ENCODE measurements at regions not wholly inside any gene's neighbourhood (a gene's known extent, or its start where the extent isn't known, plus 50 kb on each side); places are given as distances from the start of the nearest gene placed in this dataset.

DNA sequence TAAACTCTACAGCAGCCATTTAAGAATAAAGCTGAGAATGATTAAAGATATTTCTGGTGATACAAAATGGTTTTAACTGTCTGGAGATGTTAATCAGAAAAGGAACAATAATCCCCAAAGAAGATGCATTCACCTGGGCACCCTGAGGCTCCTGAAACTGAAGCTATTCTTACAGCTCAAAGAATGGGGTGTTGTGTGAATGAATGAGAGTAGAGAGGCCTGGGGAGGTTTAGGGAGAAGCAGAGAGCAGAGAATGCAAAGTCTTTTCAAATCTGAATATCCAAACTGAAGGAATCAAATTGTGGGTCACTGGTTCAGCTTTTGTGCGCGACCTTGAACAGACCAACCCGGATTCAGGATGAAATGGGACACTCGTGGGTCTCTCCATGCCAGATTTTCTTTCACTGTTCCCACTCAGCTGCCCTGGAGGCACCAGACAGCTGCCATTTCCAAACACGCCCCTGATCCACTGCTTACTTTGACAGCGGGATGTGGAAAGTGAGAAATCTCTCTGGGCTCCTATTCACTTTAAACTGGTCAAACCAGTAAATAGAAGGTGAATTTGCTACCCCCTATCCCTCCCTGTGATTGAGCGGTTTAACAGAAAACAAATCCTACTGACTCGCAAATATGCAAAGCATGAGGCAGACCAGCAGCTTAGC lies 485.5 kb upstream of the THBS1 start:
- no peak for DNase-seq

GRCh38 chr15:39096608-39097205 lies 484.2 kb upstream of the THBS1 start:
- no peak for DNase-seq

- no peak for DNase-seq
Measured at GRCh38 chr15:39099524-39099923, 481.4 kb upstream of the THBS1 start.

- DNase-seq, result no peak
Measured at GRCh38 chr15:39100106-39100660, 480.7 kb upstream of the THBS1 start.

DNA sequence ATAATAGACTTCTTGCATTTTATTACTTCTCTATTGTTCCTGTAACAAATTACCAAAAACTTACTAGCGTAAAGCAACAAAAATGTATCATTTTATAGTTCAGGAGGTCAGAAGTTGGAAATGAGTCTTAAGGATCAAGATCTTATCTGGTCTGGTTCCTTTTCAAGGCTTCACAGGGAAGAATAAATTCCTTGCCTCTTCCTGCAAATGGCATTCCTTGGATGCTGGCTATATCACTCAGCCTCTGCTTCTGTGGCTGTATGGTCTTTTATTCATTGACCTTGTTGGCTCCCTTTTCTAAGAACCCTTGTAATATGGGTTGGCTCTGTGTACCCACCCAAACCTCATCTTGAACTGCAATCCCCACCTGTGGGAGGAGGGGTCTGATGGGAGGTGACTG lies 478.4 kb upstream of the THBS1 start:
- no peak for DNase-seq

DNA sequence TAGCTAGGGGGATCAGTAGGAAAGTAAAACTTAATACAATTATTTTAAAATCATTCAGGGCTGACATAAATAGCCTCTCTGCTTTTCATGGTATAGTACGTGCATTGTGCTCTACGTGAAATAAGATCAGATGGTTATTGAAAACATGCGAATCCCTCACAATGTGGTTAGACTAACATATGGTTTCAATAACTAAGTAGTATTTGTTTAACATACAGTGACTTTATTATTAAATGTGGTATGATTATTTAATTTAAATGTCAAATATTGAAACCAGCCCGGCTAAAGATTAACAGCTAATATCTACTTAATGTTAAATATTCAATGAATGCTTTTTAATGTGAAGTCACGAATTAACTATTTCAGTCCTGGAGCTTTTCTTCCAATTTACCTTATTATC lies 473.9 kb upstream of the THBS1 start:
- no peak for DNase-seq

DNA sequence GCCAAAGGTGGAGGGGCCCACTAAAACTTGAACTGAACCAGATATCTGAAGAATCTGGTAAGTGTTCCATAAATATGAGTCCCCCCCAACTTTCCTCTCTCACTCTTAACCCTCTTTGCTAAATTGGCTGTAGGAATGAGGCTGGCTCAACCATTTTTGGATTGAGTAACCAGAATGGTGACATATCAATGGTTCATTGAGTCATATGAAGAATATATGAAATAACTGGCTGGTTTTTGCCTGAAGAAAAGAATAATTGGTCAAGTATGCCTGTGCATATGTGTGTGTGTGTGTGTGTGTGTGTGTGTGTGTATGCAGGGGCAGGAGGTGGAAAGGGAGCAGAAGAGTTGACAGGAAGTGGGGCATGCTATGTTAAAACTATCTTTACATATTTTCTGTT lies 472.9 kb upstream of the THBS1 start:
- DNase-seq, result no peak

GRCh38 chr15:39110336-39110735 lies 470.5 kb upstream of the THBS1 start:
- no peak for DNase-seq

- DNase-seq, result no peak
Measured at GRCh38 chr15:39110746-39111145, 470.1 kb upstream of the THBS1 start.

DNA sequence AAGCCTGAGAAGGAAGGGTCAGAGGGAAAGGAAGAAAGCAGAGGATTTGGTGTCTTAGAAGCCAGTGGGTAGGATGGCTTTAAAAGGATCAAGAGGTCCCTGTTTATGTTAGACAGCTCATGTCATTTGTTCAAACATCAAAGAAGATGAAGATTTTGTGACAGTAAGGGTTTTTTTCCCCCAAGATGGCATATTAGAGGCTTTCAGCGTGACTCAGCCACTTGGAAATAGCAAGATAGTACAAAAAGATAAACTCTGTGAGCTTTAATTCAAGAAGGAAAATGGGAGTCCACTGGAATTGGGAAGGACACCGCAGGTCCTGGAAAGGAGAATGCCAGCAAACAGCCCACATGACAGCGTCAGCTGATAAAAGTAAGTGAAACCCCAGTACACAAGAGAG lies 467.1 kb upstream of the THBS1 start:
- DNase-seq, result no peak

DNA sequence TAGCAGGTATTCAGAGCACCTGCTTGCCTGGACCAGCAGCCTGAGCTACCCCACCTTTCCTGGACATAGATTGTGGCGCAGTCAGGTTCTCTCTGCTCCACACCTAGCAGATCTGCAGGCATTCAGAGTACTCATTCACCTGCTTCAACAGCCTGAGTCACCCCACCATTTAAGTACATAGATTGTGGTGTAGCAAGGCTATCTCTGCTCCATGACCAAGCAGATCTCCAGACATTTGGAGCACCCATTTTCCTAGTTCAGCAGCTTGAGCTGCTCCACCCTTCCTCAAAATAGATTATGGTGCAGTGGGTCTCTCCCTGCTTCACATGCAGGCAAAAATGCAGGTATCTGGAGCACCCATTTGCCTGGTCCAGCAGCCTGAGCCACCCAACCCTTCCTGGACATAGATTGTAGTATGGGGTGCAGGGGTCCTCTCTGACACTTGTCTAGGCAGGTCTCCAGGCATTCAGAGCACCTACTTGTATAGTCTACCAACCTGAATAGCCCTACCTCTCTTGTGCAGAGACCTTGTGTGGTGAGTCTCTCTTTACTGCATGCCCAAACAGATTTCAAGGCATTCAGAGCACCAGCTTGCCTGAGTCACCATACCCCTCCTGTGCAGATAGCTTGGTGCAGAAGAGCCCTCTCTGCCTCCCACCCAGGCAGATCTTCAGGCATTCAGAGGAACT lies 466.0 kb upstream of the THBS1 start:
- no peak for DNase-seq

DNA sequence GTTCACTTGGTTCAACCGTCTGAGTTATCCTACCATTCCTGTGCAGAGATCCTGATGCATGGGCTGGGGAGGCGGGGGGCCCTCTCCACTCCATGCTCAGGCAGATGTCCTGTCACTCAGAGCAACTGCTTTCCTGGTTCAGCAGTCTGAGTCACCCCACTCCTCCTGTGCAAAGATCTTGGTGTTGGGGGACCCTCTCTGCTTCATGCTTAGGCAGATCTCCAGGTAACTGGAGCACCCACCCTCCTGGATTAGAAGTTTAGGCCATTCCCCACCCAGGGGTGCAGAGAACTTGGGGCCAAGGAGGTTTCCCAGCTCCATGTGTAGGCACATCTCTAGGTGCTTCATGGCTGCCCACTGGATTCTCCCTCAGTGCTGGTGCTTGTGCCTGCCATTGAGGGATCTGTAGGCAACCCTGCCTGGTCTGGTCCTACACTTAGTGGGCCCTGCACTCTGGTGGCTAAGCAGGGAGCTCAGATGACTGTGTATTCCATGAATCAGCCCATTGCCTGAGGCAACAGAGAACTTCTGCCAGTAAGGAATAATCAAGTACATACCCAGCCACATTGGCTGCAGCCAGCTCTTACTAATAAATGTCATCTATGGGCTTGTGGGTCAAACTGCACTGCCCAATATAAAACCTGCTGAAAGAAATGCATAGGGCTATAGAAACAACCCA lies 465.4 kb upstream of the THBS1 start:
- no peak for DNase-seq

- no peak for DNase-seq
Measured at GRCh38 chr15:39118510-39118909, 462.4 kb upstream of the THBS1 start.

GRCh38 chr15:39124155-39124552 lies 456.7 kb upstream of the THBS1 start:
- no peak for DNase-seq

- DNase-seq, result no peak
Measured at GRCh38 chr15:39124553-39125171, 456.2 kb upstream of the THBS1 start.

GRCh38 chr15:39125226-39125625 lies 455.7 kb upstream of the THBS1 start:
- DNase-seq, result no peak

DNA sequence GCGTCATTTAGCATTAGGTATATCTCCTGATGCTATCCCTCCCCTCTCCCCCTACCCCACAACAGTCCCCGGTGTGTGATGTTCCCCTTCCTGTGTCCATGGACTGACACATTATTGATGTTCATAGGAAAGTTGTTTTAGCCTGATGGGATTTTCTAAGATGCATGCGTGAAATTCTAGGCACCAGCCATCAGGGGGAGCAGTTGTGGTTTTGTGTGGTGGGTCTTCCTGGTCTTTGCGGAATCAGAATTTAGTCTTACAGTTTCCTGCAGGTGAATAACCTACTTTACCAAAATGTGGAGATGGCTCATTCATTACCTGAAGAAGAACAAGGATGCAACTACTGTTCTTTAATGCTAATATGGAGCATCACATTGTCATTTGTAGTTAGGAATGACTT lies 455.0 kb upstream of the THBS1 start:
- DNase-seq, result no peak

DNA sequence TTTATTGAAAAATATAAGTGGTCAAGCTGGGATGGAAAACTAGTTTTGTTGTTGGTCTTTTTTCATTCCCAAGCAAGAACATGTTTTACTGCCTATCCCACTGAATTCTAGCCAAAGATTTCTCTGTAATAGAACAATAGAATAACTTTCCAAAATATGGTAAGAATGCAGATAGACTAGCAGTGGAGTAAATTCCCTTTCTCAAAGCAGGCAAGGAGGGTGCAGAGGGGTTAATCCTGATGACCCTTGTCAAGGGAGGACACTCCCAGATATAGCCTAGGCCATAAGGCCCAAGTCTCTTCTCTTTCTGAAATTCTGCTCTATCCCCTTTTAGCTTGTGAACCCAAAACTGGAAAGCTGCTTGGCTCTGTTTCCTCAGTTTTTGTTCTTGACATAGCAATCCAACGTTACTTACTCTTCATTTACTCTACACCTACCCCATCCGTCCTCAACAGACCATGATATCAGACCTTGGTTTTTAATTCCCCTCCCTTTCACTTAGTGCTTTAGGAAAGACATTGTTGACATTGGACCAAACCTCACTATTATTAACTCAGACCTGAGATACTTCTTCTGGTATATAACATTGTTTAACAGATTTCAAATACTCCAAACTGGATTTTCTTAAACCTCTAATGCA lies 453.6 kb upstream of the THBS1 start:
- no peak for DNase-seq

DNA sequence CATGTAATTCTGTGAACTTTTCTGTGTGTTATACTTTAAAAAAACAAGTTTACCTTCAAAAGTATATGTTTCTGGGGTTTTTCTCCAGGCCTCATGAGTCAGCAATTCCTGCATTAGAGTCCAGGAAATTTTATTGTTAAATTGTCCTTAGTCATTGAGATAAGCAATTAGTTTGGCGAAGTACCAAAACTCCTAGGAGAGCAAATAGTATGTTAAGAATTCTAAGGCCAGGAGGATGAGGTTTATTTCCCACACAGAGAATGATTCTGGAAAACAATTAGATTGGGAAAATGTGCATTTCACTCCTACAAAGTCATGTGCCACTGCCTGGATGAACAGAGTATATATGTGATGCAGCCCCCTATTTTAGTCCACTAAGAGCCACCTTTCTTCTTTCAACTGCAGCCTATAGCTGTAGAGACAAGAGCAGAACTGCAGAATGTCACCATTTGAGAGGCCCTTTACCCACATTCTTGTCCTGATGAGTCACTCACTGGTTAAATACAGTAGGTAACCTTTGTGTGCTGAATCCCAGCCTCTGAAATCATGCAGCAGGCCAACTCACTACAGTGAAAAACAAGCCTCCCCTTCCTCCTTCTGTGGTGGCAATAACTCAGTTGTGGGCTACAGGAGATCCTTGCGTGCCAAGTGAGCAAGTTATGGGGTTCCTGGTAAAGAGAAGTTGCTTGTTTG lies 452.8 kb upstream of the THBS1 start:
- no peak for DNase-seq

DNA sequence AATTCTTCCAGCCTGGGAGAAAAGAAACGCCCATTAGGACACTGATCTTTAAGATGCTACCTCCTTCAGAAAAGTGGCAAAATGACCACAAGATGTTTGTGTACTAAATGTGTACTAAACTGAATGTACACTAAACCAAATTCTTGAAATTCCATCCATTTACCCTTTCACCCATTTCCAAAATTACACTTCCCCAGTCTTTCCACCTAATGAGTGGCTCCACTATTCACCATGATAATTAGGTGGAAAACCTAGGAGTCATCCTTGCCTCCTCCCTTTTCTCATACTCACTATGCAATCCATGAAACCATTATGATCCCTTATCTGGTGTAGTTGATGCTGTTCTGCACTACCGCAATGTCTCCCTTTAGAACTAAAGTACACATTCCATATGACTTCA lies 452.1 kb upstream of the THBS1 start:
- no peak for DNase-seq

DNA sequence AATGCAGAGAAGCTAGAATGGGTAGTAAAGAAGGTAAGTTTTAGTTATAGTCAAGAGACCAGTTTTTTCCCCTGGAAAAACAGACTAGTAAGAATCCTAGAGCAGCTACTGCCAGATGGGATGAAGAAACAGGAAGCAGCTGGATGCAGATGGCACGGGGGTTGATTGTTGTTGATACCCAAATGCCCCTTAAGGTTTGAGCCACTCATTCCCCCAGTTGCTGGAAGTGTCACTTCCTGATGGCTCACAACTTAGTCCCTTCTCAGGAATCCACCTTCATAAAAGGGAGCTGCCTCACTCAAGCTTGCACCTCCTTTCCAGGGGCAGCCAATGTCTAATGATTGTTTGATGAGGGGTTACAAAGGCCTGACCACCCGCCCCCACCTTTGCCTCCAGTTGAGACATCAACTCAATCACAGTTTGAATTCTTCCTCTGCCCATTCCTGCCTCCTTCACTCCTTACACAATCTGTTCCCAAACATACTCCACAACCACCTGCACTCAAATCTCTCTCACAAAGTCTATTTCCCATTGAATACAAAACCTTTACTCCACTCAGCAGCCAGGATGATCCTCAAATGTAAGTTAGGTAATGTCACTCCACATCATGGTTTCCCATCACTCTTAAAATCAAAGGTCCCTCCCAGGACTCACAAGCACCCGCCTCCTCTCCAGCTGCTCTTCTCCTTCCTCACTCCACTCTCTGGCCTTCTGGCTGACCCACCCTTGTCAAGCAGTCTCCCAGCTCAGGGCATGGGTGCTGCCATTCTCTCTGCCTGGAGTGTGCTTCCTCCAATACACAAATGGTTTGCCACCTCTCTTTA lies 450.1 kb upstream of the THBS1 start:
- no peak for DNase-seq

Measured in NCI-H1417 treated with DMSO at 0.1 percent for 48 hours (cell line).